ENCODE measurements at regions not wholly inside any gene's neighbourhood (a gene's known extent, or its start where the extent isn't known, plus 50 kb on each side); places are given as distances from the start of the nearest gene placed in this dataset.

GRCh38 chr20:40082436-40082835 lies 606.6 kb downstream of the MAFB start:
- 57 to 86% (median 81%) methylated on average over 3 of the region's 3 CpGs for WGBS, 3 donors
- DNase-seq: no peak
- H3K27ac ChIP-seq: no peak overlapping the region
- H3K9me3 ChIP-seq: no peaks in the 10 kb centered on the region
- H3K4me1 ChIP-seq (ENCODE audit: insufficient read depth): no peaks in the 10 kb centered on the region
- H3K36me3 ChIP-seq: no peaks in the 10 kb centered on the region
- intact Hi-C loops (cut with DNase I): no loop called here
- no peaks in the 10 kb centered on the region for H3K27me3 ChIP-seq
- no peak for TF ChIP-seq POLR2A (IDR thresholded peaks at IDR 0.05)
- TF ChIP-seq CTCF (IDR thresholded peaks at IDR 0.05): no peak
- TF ChIP-seq EP300 (IDR thresholded peaks at IDR 0.05): no peak
- no peak overlapping the region for H3K4me3 ChIP-seq

- intact Hi-C loops (cut with DNase I): no loop called here
- Histone ChIP-seq H3K4me1 (ENCODE audit: insufficient read depth) (no peaks in the 10 kb centered on the region), H3K9me3 (no peaks in the 10 kb centered on the region), H3K4me3 (no peak overlapping the region), H3K27ac (no peak overlapping the region), H3K27me3 (no peaks in the 10 kb centered on the region), H3K36me3 (no peaks in the 10 kb centered on the region)
- WGBS, 3 donors: 52 to 84% (median 54%) methylated on average over 3 of the region's 3 CpGs
- no peak for TF ChIP-seq POLR2A (IDR thresholded peaks at IDR 0.05)
- TF ChIP-seq EP300 (IDR thresholded peaks at IDR 0.05): no peak
- no peak for TF ChIP-seq CTCF (IDR thresholded peaks at IDR 0.05)
- no peak for DNase-seq
Observed at GRCh38 chr20:40081653-40082052, 607.4 kb downstream of the MAFB start.

GRCh38 chr20:40080041-40080652 lies 608.9 kb downstream of the MAFB start:
- H3K4me1 ChIP-seq (ENCODE audit: insufficient read depth): no peaks in the 10 kb centered on the region
- no peak for DNase-seq
- intact Hi-C loops (cut with DNase I): no loop called here
- no peaks in the 10 kb centered on the region for H3K36me3 ChIP-seq
- no peaks in the 10 kb centered on the region for H3K9me3 ChIP-seq
- H3K4me3 ChIP-seq: no peak overlapping the region
- TF ChIP-seq EP300 (IDR thresholded peaks at IDR 0.05) (no peak), CTCF (IDR thresholded peaks at IDR 0.05) (no peak), POLR2A (IDR thresholded peaks at IDR 0.05) (no peak)
- H3K27me3 ChIP-seq: no peaks in the 10 kb centered on the region
- no peak overlapping the region for H3K27ac ChIP-seq
- WGBS, 3 donors: 28 to 49% (median 47%) methylated on average over 4 of the region's 4 CpGs

- intact Hi-C loops (cut with DNase I): no loop called here
- WGBS, 3 donors: 22 to 42% (median 32%) methylated on average over 4 of the region's 4 CpGs
Observed at GRCh38 chr20:40073535-40074111, 615.4 kb downstream of the MAFB start.

More at GRCh38 chr20:40073535-40074111, 615.4 kb downstream of the MAFB start:
- Histone ChIP-seq H3K4me1 (ENCODE audit: insufficient read depth) (no peaks in the 10 kb centered on the region), H3K27me3 (no peaks in the 10 kb centered on the region), H3K36me3 (no peaks in the 10 kb centered on the region), H3K27ac (no peak overlapping the region), H3K9me3 (no peaks in the 10 kb centered on the region), H3K4me3 (no peak overlapping the region)
- DNase-seq: no peak
- TF ChIP-seq CTCF (IDR thresholded peaks at IDR 0.05): no peak
- TF ChIP-seq POLR2A (IDR thresholded peaks at IDR 0.05): no peak
- no peak for TF ChIP-seq EP300 (IDR thresholded peaks at IDR 0.05)

Data from ovary (tissue), 7 donors.